T-helper 2 cell treated with Interferon-gamma antibody and Interleukin-4, amounts not matched to agents 5 μg/mL and 100 μg/mL, for 36 hours (primary cell): ENCODE measurements at regions not wholly inside any gene's neighbourhood (a gene's known extent, or its start where the extent isn't known, plus 50 kb on each side); places are given as distances from the start of the nearest gene placed in this dataset.

Source experiments
- DNase-seq: peaks from one replicate; pipeline ENCODE4 v3.0.0; 2021; ENCODE audit warnings: low spot score
- H3K27ac Mint-ChIP-seq: one replicate; pipeline ENCODE4 v1.8.0; 2021; ENCODE audit warnings: mild to moderate bottlenecking, mixed read lengths
- H3K27me3 Mint-ChIP-seq: one replicate; pipeline ENCODE4 v1.8.0; 2021; ENCODE audit warnings: low read depth, mixed read lengths
- H3K36me3 Mint-ChIP-seq: one replicate; pipeline ENCODE4 v1.8.0; 2021; ENCODE audit warnings: low read depth, mixed read lengths
- H3K4me1 Mint-ChIP-seq: one replicate; pipeline ENCODE4 v1.8.0; 2021; ENCODE audit warnings: low read depth, mixed read lengths
- H3K4me3 Mint-ChIP-seq: one replicate; pipeline ENCODE4 v1.8.0; 2022; ENCODE audit warnings: mild to moderate bottlenecking, moderate library complexity, mixed read lengths
- H3K9me3 Mint-ChIP-seq: one replicate; pipeline ENCODE4 v1.8.0; 2021; ENCODE audit warnings: mixed read lengths

DNA sequence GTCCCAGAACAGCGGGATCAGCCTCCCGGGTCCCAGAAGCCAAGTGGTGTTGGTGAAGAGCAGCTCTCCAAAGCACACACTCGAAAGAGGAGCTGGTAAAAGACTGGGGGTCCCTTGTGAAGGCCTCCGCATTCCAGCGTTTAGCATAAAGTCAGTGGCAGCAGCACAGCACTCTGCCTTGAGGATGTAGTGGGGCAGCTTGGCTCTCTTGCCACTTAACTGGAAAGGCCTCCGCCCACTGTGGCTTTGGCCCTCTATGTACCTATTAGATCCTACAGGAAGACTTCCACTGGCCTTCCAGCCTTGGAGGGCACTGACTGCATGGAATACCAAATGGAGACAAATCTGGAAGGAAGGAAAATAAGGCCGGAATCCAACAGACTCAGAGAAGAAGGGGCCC lies 1455.3 kb downstream of the BRD1 start:
- DNase-seq, result no peak
- Mint-ChIP-seq H3K27ac (no peak overlapping the region), H3K27me3 (peaks cover 3% of the 10 kb centered on the region), H3K36me3 (no peaks in the 10 kb centered on the region), H3K9me3 (no peaks in the 10 kb centered on the region), H3K4me3 (no peak overlapping the region), H3K4me1 (no peaks in the 10 kb centered on the region)

DNA sequence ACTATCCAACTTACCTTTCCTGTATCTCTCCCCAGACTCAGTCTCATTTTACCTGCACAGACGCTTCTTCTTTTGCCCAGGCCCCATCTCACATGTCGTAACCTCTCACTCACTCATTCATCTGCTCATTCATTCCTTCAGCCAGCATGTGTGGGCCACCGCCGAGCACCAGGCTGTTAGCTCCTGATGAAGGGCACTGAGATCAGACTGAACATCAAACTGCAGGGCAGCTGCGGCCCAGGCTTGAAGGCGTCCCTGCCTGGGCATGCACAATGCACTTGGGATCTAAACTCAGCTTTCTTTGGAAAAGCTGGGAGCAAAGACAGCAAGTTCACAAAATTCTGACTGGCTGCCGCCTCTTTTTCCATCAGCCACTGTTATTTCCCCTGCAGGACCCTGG lies 1456.3 kb downstream of the BRD1 start:
- DNase-seq, result no peak
- H3K27ac Mint-ChIP-seq, result no peak overlapping the region
- no peak overlapping the region for H3K4me3 Mint-ChIP-seq
- no peaks in the 10 kb centered on the region for H3K9me3 Mint-ChIP-seq
- H3K36me3 Mint-ChIP-seq, result no peaks in the 10 kb centered on the region
- peaks cover 3% of the 10 kb centered on the region for H3K27me3 Mint-ChIP-seq
- no peaks in the 10 kb centered on the region for H3K4me1 Mint-ChIP-seq

DNA sequence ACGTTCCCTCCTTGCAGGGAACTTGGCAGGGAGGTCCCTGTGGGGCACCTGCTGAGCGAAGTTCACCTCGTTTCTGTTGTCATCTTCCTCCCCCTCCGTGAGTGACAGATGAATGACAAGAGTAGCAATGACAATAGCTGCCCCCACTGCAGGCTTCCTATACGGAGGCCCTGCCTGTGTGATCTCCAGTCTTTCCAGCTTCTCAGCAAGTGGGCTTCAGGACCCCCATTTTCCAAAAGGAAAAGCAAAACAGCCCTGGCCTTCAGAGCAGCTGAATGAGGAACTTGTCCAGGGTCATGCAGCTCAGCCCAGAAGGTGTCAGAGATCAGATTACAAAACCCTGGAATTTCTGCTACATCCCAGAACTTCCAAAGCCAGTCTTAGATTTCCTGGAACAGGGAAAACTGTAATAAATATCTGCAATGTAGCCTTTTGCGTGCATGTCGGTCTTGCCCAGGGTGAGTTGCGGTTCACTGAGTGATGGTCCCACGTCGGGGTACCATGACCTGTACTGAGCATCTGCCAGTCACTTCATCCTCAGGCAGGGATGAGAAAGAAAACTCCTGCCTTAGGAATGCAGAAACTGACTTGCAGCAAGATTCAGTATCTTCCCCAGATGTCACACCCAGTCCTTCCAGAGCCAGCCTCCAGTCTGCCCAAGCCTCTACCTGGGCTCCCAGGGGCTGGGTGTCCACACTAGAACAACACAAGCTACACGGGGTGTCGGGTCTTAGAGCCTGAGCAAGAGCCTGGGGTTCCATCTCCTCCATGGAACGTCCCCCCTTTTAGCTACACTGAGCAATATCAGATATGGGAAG lies 1457.0 kb downstream of the BRD1 start:
- Mint-ChIP-seq H3K36me3 (no peaks in the 10 kb centered on the region), H3K9me3 (no peaks in the 10 kb centered on the region), H3K27ac (no peak overlapping the region), H3K4me3 (no peak overlapping the region), H3K27me3 (no peaks in the 10 kb centered on the region), H3K4me1 (no peaks in the 10 kb centered on the region)
- no peak for DNase-seq

DNA sequence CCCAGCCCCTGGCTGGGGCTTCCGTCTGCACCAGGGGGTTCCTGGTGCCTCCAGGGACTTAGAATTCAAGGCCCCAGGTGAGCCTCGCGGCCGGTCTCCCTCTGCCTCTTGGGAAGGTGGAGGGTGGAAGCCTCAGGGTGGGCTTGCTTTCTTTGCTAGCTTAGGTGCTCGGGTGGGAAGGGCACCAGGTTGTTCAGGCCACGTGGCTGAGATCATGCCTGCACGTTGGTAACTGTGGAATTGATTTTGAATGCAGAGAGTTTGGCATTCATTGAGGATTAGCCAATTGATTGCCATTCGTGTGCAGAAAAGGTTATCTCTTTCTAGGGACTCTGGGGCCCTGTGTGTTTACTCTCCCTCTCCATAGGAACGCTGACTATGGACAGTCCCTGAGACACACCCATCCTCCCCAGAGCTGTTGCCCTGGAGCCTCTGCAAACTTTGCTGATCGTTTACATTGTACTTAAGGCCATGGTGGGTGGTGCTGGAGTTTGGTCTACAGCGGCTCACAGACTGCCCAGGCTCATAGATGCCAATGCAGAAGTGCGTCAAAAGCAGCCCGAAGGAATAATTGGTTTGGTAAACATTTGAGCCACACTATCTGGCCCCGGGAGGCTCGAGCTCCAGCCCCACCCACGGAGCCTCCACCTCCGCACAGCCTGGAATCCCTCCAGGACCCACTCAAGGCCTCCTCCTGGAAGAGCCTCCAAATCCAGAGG lies 1457.7 kb downstream of the BRD1 start:
- Mint-ChIP-seq H3K9me3 (no peaks in the 10 kb centered on the region), H3K4me3 (no peak overlapping the region), H3K4me1 (no peaks in the 10 kb centered on the region), H3K36me3 (no peaks in the 10 kb centered on the region), H3K27me3 (no peaks in the 10 kb centered on the region), H3K27ac (no peak overlapping the region)
- no peak for DNase-seq

DNA sequence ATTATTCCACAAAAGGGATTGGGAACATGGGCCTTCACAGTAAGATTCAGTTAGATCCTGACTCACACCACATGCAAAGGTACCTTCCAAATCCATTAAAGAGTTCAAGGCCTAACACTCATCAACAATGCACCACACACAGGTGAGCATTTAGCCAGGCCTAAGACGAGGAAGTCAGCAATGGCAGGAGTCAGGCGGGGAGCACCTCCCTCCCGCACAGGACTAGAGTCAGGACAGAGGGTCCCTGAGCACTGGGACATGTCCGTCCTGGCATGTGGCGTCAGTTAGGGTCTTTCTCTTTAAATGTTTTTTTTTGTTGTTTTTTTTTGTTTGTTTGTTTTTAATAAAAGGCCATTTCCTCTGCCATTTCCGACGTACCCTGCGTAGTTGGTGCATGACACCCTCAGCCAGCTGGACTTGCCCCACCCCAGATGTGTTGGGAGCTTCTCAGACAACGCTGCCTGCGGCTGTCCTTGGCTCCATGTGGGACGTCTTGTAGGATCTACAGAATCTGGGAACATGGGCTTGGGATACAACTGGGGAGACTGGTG lies 1458.6 kb downstream of the BRD1 start:
- no peaks in the 10 kb centered on the region for H3K27me3 Mint-ChIP-seq
- H3K36me3 Mint-ChIP-seq, result no peaks in the 10 kb centered on the region
- no peaks in the 10 kb centered on the region for H3K4me1 Mint-ChIP-seq
- no peak overlapping the region for H3K27ac Mint-ChIP-seq
- no peaks in the 10 kb centered on the region for H3K9me3 Mint-ChIP-seq
- DNase-seq, result no peak
- no peak overlapping the region for H3K4me3 Mint-ChIP-seq

DNA sequence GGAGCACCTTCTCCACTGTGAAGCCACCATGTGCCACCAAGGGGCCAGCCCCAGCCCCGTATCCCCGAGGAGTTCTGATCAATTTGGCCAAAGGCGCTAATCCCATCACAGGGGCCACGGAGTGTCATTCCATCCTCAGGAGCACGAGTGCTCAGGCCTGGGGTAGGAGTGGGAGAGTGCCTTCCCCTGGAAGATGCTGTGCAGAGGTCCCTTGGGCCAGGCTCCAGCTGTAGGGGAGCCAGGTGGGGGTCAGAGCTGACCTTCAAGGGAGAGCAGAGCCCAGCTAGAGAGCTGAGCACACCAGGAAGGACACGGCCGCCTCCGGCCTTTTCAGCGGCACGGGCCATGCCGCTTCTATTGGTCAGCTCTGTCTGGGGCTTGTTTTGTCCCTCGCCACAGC lies 1459.9 kb downstream of the BRD1 start:
- no peaks in the 10 kb centered on the region for H3K4me1 Mint-ChIP-seq
- no peak for DNase-seq
- no peaks in the 10 kb centered on the region for H3K9me3 Mint-ChIP-seq
- no peak overlapping the region for H3K4me3 Mint-ChIP-seq
- no peaks in the 10 kb centered on the region for H3K36me3 Mint-ChIP-seq
- H3K27ac Mint-ChIP-seq, result no peak overlapping the region
- no peaks in the 10 kb centered on the region for H3K27me3 Mint-ChIP-seq

DNA sequence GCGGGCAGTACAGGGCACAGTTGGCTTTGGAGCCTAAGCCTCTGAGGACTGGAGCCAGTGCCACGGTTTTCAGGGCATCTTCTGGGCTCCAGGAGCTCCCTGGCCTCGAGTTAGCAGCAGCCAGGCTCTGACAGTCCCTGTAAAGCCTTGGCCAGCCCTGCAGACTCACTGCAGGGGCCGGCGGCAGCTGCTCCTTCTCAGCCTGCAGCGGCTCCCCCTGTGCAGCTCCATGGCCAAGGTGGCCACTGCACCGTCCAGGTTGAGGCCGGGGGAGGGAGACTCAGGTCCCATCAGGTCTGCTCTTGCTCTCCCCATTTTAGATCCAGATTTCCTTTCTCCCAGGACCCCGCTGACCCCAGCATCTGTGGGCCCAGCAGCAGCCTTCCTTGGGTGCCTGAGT lies 1461.1 kb downstream of the BRD1 start:
- H3K9me3 Mint-ChIP-seq, result no peaks in the 10 kb centered on the region
- no peaks in the 10 kb centered on the region for H3K36me3 Mint-ChIP-seq
- H3K4me3 Mint-ChIP-seq, result no peak overlapping the region
- H3K27me3 Mint-ChIP-seq, result no peaks in the 10 kb centered on the region
- H3K4me1 Mint-ChIP-seq, result no peaks in the 10 kb centered on the region
- no peak overlapping the region for H3K27ac Mint-ChIP-seq
- no peak for DNase-seq

DNA sequence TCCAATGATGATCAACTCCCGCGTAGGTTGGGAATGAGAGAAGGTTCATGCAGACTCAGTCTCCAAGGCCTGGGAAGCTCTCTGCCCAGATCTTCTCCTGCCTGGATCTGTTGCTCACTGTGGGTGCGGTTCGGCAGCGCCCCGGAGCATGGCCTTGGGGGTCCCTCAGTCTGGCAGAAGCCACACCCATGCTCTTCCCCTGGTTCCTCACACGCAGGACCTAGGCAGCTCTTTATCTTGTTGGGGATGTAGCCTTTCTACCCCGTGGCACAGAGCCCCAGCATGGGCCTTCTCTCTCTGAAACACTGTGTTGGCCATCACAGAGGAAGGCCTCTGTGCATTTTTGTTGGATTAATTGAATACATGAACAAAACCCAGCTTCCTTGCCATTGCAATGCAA lies 1461.6 kb downstream of the BRD1 start:
- H3K27ac Mint-ChIP-seq, result no peak overlapping the region
- no peaks in the 10 kb centered on the region for H3K4me1 Mint-ChIP-seq
- no peaks in the 10 kb centered on the region for H3K9me3 Mint-ChIP-seq

DNA sequence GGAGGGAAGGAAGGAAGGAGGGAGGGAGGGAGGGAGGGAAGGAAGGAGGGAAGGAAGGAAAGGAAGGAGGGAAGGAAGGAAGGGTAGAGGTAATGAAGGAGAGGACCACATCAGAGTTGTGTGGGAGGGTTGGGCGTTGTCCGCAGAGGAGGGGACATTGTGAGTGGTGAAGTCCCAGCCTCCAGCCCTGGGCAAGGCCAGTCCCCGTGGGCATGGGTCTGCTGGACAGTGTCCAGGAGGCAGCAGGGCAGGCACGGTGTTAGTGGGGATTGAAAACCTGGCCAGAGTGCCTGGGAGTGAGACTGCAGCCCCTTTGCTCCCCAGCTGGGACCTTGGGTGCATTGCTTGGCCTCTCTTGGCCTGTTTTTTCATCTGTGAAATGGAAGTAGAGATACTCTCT lies 1462.3 kb downstream of the BRD1 start:
- Mint-ChIP-seq H3K4me3 (no peak overlapping the region), H3K27me3 (no peaks in the 10 kb centered on the region), H3K4me1 (no peaks in the 10 kb centered on the region)

More for the DNA sequence above, 1461.6 kb downstream of the BRD1 start:
- no peaks in the 10 kb centered on the region for H3K36me3 Mint-ChIP-seq
- no peak for DNase-seq
- no peaks in the 10 kb centered on the region for H3K27me3 Mint-ChIP-seq
- no peak overlapping the region for H3K4me3 Mint-ChIP-seq

DNA sequence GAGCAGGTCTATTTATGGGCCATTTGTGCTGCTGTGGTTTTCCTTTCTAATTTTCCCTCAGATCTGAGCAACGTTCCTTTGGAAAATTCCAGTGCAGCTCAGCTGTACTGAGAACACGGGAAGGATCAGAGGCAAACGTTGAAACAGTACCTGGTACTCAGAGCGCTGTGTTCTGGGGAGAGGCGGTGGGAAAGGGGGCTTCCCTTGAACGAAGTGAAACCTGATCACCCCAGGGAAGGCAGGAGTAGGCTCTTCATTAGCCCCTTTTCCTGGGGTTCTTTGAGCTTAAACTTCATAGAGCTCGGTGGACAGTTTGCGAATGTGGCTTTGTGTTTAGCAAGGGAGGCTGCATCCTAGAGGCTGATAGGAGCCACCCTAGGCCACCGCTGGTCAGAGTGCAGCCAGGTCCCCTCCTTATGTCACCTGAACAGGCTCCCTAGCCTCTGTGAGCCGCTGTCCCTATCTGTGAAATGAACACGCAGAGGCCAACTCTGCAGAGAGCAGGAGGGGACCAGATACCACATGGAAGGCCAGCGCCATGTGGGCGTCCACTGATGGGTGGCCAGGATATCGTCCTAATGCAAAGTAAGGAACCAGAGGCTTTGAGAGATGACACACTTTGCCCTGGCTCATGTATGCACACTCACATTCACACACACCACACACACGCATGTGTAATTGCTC lies 1464.8 kb downstream of the BRD1 start:
- Mint-ChIP-seq H3K27ac (no peak overlapping the region), H3K36me3 (no peaks in the 10 kb centered on the region), H3K4me1 (no peaks in the 10 kb centered on the region), H3K4me3 (no peak overlapping the region), H3K27me3 (no peaks in the 10 kb centered on the region), H3K9me3 (no peaks in the 10 kb centered on the region)
- no peak for DNase-seq

More for the DNA sequence above, 1462.3 kb downstream of the BRD1 start:
- no peak for DNase-seq
- Mint-ChIP-seq H3K27ac (no peak overlapping the region), H3K36me3 (no peaks in the 10 kb centered on the region), H3K9me3 (no peaks in the 10 kb centered on the region)

DNA sequence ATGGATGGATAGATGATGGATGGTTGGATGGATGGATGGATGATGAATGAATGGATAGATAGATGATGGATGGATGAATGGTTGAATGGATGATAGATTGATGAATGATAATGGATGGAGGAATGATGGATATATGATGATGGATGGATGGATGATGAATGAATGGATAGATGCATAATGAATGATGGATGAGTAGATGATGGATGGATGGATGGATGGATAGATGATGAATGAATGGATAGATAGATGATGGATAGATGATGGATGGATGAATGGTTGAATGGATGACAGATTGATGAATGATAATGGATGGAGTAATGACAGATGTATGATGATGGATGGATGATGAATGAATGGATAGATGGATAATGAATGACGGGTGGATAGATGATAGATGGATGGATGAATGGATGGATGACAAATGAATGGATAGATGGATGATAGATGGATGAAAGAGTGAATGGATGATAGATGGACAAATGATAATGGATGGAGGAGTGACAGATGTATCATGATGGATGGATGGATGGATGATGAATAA lies 1466.5 kb downstream of the BRD1 start:
- no peaks in the 10 kb centered on the region for H3K27me3 Mint-ChIP-seq
- H3K9me3 Mint-ChIP-seq, result no peaks in the 10 kb centered on the region
- no peaks in the 10 kb centered on the region for H3K36me3 Mint-ChIP-seq
- no peaks in the 10 kb centered on the region for H3K4me1 Mint-ChIP-seq
- DNase-seq, result no peak
- no peak overlapping the region for H3K27ac Mint-ChIP-seq
- no peak overlapping the region for H3K4me3 Mint-ChIP-seq

DNA sequence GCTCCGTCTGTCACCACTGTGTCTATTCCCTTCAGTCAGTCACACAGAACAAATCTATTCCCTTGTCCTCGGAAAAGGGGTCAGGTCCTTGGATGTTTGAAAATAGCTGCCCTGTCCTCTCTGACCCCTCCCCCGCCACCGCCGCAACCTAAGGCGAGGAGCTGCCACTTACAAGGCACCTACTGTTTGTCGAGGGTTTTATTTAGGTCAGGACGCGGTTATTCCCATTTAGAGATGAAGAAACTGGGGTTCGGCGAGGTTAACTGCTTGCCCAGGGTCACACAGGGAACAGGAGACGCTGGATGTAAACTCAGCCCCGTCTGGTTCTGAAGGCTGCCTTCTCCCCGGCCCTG lies 1468.1 kb downstream of the BRD1 start:
- H3K4me3 Mint-ChIP-seq, result no peak overlapping the region

DNA sequence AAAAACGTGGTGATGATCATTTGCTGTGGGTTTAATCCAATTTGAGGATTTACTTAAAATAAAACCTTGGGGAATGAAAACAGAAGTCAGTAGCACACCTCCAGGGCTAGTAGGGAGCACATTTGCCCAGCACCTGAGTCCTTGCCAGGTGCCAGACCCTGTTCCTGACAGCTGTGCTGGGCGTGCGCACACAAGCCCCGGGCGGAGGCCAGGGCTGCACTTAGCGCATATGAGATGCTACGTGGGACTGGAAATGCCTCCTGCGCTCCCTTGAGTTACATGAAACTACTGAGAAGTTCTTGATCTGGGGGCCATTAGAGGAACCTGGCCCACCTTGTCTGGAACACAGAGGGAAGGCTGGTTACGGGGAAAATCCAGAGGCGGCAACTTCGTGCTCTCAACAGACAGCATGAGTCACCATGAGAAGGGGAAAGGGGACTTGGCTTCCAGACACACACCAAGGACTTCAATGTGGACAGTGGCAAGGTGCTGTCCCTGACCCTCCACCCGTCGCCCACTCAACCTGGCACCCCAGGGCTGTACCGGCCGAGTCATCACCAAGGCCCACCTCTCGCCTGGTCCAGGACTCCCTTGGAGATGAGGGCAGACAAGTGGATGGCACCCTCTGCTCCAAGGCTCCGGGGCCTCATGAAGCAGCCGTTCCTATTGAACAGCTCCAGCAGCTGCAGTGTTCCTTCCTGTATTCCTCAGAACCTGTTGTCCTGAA lies 1468.6 kb downstream of the BRD1 start:
- no peak for DNase-seq
- Mint-ChIP-seq H3K4me1 (no peaks in the 10 kb centered on the region), H3K36me3 (no peaks in the 10 kb centered on the region), H3K9me3 (no peaks in the 10 kb centered on the region), H3K27me3 (no peaks in the 10 kb centered on the region), H3K27ac (no peak overlapping the region), H3K4me3 (no peak overlapping the region)

More for the DNA sequence above, 1468.1 kb downstream of the BRD1 start:
- no peaks in the 10 kb centered on the region for H3K36me3 Mint-ChIP-seq
- H3K4me1 Mint-ChIP-seq, result no peaks in the 10 kb centered on the region
- H3K27ac Mint-ChIP-seq, result no peak overlapping the region
- no peaks in the 10 kb centered on the region for H3K27me3 Mint-ChIP-seq
- no peaks in the 10 kb centered on the region for H3K9me3 Mint-ChIP-seq
- no peak for DNase-seq
